ENCODE measurements at regions not wholly inside any gene's neighbourhood (a gene's known extent, or its start where the extent isn't known, plus 50 kb on each side); places are given as distances from the start of the nearest gene placed in this dataset.
"Not testable (repeated sequence)": the region's sequence is repeated elsewhere in the genome, so short reads cannot be mapped to it uniquely, and the experiment has no call there.

DNA sequence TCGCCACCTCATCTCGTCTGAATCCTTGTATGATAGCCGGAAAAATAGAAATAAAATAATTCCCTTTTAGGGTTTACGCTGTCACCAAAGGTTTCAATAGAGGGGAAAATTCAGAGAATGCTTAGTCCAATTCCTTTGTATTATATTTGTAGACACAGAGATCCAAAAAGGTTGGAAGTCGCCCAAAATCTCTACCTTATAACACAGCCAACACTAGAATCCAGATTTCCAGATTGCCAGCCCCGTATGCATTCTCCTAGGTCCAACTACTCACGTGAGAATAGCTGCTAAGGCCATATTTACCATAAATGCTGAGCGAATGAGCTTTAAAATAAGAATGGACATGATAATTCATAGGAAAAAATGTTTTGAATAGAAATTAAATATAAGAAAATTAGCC lies 124.5 kb downstream of the KCNK1 start:
- Histone ChIP-seq H3K27ac (no peak overlapping the region), H3K36me3 (no peaks in the 10 kb centered on the region), H3K9me3 (no peaks in the 10 kb centered on the region), H3K4me1 (no peaks in the 10 kb centered on the region), H3K4me3 (no peak overlapping the region), H3K27me3 (peaks cover 0 to 3% of the 10 kb centered on the region in 2 donors)
- no peak for DNase-seq
- TF ChIP-seq, protein P1, sequence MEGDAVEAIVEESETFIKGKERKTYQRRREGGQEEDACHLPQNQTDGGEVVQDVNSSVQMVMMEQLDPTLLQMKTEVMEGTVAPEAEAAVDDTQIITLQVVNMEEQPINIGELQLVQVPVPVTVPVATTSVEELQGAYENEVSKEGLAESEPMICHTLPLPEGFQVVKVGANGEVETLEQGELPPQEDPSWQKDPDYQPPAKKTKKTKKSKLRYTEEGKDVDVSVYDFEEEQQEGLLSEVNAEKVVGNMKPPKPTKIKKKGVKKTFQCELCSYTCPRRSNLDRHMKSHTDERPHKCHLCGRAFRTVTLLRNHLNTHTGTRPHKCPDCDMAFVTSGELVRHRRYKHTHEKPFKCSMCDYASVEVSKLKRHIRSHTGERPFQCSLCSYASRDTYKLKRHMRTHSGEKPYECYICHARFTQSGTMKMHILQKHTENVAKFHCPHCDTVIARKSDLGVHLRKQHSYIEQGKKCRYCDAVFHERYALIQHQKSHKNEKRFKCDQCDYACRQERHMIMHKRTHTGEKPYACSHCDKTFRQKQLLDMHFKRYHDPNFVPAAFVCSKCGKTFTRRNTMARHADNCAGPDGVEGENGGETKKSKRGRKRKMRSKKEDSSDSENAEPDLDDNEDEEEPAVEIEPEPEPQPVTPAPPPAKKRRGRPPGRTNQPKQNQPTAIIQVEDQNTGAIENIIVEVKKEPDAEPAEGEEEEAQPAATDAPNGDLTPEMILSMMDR (IDR thresholded peaks at IDR 0.05): no peak
- no peak for TF ChIP-seq POLR2A (IDR thresholded peaks at IDR 0.05)

DNA sequence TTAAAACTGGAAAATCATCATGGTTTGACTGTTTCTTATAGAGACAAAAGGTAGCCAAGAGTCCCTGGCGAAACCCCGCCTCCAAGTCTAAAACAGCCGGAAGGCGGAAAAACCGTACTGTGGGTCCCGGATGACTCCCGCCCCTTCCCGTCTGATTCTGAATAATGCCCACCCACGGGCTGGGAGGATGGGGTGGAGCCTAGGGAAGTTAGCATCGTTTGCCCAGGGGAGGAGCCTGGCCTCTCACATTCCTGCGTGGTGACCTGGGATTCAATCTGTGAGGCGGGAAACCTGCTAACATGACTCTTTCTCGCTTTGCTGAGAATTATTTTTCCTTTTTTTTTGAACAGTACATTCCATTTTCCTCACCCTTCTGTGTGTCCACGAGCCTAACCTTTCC lies 124.9 kb downstream of the KCNK1 start:
- Histone ChIP-seq H3K9me3 (no peaks in the 10 kb centered on the region), H3K27ac (no peak overlapping the region), H3K36me3 (no peaks in the 10 kb centered on the region), H3K4me3 (no peak overlapping the region), H3K4me1 (no peaks in the 10 kb centered on the region), H3K27me3 (peaks cover 0 to 3% of the 10 kb centered on the region in 2 donors)
- no peak for TF ChIP-seq POLR2A (IDR thresholded peaks at IDR 0.05)
- TF ChIP-seq, protein P1 (IDR thresholded peaks at IDR 0.05): no peak
- no peak for DNase-seq

DNA sequence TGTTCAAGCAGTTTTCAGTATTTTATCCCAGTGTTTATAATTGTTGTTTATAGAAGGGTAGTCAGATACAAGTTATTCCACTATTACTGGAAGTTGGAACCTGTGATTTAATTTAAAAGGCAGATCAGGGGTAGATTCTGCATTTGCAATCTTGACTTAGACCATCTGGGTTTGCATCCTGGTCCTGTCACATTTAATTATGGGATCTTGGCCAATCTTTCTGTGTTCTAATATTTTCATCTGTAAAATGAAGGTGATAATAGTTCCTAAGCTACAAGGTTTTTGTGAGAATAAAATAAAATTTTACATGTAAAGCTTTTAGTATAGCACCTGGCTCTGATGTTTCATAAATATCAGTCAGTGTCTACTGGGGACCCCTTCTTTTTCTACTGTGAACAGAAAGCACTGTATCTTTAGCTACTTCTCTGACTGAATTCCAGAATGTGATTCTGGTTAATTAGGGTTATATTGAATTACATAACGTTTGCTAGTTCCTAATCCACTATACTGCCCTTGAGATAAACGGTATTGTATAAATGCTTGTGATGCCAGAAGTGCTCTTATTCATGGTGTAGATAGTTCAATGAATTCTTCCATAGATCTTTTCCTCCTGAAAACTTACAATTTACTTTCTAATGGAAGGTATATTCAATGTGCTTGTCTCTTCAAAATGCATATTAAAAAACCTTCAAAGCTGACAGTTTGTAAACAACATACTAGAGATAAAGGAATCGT lies 131.0 kb downstream of the KCNK1 start:
- Histone ChIP-seq H3K27ac (no peak overlapping the region), H3K27me3 (no peaks in the 10 kb centered on the region), H3K36me3 (no peaks in the 10 kb centered on the region), H3K4me1 (no peaks in the 10 kb centered on the region), H3K9me3 (no peaks in the 10 kb centered on the region), H3K4me3 (no peak overlapping the region)
- no peak for DNase-seq
- TF ChIP-seq POLR2A (IDR thresholded peaks at IDR 0.05): no peak
- TF ChIP-seq, protein P1 (IDR thresholded peaks at IDR 0.05): no peak

DNA sequence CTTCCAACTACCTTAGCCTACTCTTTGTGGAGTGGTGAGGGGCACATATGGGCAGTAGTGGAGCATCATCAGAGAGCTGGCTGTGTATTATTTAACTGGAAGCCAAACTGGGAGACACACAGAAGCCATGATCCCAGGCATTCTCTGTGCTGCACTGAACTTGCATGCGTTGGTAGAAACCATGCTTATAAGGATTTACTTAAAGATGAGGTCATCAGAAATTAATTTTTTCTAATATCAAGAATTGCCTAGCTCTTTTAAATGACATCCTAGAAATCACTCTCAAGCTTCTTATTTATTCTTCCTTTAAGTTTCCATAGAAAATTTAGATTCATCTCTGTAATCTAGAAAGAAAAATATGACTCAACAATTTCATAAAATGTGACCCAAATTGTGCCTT lies 136.2 kb downstream of the KCNK1 start:
- Histone ChIP-seq H3K4me3 (no peak overlapping the region), H3K27me3 (no peaks in the 10 kb centered on the region), H3K4me1 (no peaks in the 10 kb centered on the region), H3K9me3 (no peaks in the 10 kb centered on the region), H3K36me3 (no peaks in the 10 kb centered on the region), H3K27ac (no peak overlapping the region)
- no peak for DNase-seq
- TF ChIP-seq POLR2A (IDR thresholded peaks at IDR 0.05): no peak
- TF ChIP-seq, protein P1 (IDR thresholded peaks at IDR 0.05): no peak

DNA sequence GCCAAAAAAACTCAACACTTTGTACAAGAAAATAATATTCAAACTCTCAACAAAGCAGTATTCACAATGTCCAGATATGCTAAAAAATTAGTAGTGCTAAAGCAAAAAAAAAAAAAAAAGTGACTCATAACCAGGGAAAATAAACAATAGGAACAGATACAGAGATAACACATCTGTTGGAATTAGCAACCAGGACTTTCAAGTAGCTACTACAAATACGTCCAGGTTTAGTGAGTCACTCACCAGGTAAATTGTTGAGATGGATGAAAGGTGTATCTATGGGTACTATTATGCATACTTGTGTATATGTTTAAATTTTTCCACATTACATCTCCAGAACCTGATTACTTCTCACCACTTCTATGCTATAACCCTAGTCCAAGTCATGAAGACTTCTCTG lies 144.8 kb upstream of the SLC35F3 start:
- Histone ChIP-seq H3K4me3 (no peak overlapping the region), H3K4me1 (no peaks in the 10 kb centered on the region), H3K9me3 (no peaks in the 10 kb centered on the region), H3K27me3 (no peaks in the 10 kb centered on the region), H3K27ac (no peak overlapping the region), H3K36me3 (no peaks in the 10 kb centered on the region)
- no peak for TF ChIP-seq POLR2A (IDR thresholded peaks at IDR 0.05)
- TF ChIP-seq, protein P1 (IDR thresholded peaks at IDR 0.05): no peak
- no peak for DNase-seq

DNA sequence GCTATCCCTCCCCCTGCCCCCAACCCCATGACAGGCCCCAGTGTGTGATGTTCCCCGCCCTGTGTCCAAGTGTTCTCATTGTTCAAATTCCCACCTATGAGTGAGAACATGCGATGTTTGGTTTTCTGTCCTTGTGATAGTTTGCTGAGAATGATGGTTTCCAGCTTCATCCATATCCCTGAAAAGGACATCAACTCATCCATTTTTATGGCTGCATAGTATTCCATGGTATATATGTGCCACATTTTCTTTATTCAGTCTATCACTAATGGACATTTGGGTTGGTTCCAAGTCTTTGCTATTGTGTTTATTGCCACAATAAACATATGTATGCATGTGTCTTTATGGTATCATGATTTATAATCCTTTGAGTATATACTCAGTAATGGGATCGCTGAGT lies 140.2 kb upstream of the SLC35F3 start:
- H3K4me3 ChIP-seq, DNase-seq, H3K4me1 ChIP-seq, H3K27ac ChIP-seq, H3K9me3 ChIP-seq, H3K36me3 ChIP-seq, H3K27me3 ChIP-seq: not testable (repeated sequence)
